ENCODE measurements at regions not wholly inside any gene's neighbourhood (a gene's known extent, or its start where the extent isn't known, plus 50 kb on each side); places are given as distances from the start of the nearest gene placed in this dataset. TPM values are rescaled to one million over a fixed set of nuclear protein-coding genes. Genes with fewer than 3 reads are reported as not detected.

Small RNA genes lying in the stretch of these regions (microRNA-seq; reads per million reads assigned to microRNA genes)
- not detected for gene ENPP7P3 (ENCODE audit: insufficient read depth, insufficient read length)
- not detected for gene SNRPCP8 (ENCODE audit: insufficient read depth, insufficient read length)

Small RNA genes lying in the stretch of these regions (small RNA-seq; reads per million reads assigned to genes)
- gene ENPP7P3 (0 reads per million in 5 experiments), gene SNRPCP8 (0 reads per million in 5 experiments)
